CD4-positive, alpha-beta T cell treated with Interleukin-21 for 1 hour (primary cell): ENCODE measurements at regions not wholly inside any gene's neighbourhood (a gene's known extent, or its start where the extent isn't known, plus 50 kb on each side); places are given as distances from the start of the nearest gene placed in this dataset.

Experiments used
- DNase-seq: peaks from one replicate; pipeline ENCODE4 v3.0.0-alpha.2; 2020

DNA sequence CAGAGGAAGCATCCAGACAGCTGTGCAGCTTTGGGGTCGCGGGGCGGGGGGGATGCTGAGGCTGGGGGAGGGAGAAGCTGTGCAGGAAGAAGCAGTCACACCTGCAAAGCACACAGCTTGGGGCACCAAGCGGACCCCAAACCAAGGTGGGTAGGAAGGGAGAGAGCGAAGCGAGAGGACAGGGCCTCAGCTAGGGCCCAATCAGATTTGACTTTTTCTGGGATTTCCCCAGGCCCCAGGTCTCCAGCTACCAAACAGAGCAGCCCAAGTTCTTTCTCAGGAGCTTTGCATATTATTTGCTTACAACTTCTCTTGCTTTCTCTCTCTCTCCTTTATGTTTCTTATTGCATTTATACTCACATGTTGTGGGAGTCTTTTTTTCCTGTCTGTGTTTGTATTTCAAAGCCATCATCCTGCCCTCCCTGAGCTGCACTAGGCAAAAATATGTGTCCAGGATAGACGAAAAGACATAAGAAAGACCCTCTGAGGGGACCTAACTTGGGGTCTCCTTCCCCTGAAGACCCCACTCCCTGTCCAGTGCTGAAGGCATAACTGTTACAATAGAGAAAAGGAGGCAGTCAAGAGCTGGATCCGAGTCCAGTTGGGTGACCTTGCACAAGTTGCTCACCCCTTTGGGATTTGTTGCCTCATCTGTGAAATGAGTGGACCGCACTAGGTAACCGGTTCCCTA lies 50.6 kb upstream of the SMNDC1 start:
- peak; percentile 54 for DNase-seq

DNA sequence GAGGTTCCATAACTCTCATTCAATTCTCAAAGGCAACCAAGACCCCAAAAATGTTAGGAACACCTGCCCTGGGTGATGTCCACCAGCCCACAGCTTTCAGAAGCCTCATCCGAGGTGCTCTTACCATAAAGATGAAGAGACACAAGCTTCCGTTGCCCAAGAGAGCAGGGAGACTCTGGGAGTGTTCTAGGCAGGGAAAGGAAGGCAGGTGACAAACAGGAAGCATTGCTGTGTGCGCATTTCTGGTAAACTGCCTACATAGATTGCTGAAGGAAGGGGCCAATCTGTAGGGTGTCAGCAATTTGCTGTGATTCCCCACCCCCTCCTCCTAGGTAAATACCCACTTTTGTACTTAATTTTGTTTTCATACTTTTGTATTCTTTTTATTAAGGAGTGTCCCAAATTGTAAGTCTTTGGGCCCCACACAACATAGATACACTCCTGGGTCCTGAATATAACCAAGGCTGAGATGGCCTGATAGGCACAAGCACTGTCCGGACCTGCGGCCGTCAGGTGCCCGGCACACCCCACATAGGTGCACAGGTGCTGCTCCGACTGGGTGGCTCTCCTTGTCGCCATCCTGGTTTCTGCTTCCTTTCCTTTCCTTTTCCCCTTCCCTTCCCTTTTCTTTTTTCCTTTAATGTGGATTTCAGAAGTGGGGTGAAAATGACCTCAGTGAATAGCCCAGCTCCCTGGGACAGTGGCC lies 51.4 kb upstream of the SMNDC1 start:
- peak; percentile 78 for DNase-seq

DNA sequence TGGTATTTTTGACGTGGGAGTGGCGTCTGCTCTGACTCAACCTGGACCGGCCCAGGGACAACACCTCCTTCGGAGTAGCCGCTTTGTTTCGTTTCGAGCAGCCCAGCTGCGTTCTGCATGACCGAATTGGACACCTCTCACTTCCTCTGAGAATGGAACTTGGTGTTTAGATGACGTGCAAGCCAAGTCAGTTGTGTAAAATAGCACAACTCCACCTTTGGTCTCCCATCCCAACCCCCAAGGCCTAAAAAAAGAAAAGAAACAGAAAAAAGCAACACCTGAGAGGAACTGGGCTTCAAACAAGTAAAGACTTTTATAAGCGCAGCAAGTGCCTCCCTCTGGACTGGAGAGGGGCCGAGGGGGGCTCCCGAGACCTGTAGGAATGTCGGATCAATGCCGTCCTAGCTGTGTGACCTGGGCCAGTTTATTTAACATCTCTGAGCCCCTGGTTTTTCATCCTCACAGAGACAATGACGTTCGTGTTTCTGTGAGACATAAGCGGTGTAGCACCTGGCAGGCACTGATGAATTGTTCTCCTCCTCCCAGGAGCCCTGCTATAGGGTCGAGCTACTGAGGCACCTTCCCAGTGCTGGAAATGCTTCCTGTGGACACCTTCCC lies 52.0 kb upstream of the SMNDC1 start:
- peak; percentile 86 for DNase-seq

DNA sequence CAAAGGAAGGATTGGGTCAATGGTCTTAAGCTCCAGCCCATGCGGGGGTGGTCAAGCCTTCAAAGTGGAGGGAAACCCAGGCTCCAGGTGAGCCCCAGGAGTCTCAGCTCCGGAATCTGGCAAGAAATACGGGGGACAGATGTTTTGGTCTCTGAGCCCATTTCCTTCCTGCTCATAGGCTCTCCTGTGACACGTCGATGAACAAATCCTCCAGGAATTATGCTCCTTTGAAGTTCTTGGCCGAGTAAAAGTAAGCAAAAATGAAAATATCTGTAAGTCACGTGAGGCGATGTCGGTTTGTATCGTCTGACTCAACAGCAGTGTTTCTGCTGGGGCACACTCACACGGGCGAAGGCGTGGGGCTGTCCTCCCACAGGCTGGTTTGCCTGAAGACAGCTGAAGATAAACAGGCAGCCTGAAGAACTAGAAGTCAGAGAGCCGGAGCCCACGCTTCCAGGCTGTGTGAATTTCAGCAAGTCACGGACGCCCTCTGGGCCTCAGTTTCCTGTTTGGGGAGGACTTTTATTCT lies 52.6 kb upstream of the SMNDC1 start:
- DNase-seq: peak; percentile 68

DNA sequence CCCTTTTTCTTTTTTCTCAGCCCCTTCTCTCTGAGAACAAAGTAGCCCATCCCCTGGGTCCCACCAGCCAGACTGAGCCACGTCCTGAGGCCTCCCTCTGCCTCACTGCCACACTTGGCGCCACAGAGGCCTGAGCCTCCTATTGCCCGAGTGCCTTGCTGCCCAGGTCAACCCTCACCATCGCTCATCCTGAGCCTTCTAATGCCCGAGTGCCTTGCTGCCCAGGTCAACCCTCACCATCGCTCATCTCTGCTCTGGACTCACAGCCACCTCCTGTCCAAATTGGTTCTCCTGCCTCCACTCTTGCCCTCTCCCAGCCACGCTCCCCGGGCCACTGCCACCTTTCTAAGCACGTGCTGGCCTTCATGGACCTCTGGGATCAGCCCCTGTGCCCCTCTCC lies 53.2 kb upstream of the SMNDC1 start:
- no peak for DNase-seq

DNA sequence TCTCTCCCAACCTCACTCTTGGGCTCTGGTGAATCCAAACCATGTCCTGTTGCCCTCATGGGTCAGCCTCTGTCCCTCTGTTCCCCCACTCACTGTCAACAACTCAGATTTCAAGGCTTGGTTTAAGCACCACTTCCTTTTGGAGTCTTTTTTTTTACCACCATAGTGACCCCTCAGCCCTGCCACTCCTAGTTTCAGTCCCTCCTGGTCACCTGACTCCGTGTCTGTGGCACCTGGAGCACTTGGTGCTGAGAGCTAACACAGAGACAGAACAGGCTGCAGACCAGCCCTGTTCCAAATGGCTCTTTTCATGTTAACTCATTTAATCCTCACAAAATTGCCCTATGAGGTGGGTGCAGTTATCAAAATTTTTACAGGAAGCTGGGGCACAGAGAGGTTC lies 53.6 kb upstream of the SMNDC1 start:
- DNase-seq: no peak

DNA sequence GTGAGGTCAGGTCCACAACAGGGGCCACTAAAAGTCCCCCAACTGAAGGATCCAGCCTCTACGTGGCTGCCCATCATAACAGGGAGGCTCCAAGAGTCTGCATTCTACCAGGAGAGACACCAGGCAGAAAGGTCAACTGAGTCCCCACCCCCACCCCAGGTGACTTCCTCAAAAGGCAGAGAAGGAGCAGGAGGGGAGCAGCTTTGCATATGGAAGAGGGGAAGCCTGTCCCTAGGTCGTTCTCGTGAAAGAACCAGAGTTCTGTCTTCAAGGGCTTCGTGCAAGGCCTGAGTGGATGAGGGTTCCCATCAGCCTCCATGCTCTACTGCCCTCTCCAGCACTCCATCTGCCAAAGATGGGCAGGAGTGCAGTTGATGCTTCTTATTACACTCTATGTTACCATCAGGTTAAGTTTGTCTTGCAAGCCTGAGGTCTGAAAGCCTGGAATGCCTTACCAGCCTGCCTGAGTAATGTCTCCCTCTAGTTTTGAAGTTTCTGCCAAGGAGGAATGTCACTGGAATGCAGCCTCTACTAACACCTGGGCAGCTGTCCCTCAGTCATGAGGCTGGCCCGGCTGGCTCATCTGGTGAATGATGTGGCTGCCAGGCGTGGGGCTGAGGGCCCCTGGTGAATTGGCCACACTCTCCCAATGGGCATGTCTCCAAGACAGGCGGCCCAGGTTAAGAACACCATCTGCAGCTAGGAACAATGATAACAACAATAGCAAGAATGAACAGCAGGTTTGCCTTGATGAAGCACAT lies 54.3 kb upstream of the SMNDC1 start:
- DNase-seq: no peak

DNA sequence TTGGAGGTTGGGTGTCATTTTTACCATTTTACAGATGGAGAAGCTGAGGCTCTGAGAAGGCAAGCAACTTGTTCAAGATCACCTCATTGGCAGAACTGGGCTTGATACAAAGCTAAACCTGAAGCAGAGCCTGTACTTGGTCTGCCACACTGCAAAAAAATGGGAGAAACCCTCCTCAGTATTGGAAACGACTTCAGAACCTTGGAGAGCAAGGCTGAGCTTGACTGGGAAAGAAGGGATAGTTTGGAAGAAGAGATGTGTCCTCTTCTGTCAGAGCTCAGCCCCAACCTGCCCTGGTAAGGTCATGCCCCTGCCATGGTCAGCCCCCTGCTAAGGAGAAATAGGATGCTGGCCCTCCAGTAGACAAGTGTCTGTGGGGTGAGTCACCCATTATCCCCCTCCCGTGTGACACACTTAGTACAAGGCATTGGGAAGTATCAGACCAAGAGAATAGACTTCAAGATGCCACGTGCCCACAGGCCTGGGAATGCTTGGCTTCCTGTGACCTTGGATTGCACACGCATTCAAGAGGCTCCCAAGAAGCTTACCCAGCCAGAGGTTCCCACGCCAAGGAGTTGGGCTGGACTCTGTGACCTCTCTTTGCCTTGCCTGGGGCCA lies 56.2 kb upstream of the SMNDC1 start:
- DNase-seq: no peak

DNA sequence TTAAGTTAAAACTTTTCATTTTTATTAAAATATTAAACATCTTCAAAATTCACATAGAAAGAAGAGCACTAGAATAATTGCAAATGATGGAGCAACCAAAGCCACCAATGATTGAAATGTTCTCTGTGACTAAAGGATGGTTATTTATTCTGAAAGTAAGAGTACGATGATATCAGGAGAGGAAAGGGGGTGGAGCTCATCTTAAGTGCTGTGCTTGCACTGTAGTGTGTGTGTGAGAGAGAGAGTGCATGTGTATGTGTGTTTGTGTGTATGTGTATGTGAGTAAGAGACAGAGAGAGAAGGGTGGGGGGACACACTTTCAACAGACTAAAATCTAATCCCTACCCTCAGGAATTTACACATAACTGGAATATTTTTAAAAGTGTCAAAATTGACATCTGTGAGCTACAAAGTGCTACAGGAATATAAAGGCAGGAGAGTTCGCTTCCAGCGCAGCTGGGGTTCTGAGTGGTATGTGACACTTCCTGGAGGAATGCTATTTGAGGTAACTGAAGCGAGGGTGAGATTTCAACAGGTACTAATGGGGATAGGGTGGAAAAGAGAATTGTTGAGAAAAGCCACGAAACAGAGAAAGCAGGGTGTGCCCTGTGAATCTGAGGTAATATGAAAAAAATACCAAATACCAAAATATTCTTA lies 57.2 kb upstream of the SMNDC1 start:
- DNase-seq: no peak

DNA sequence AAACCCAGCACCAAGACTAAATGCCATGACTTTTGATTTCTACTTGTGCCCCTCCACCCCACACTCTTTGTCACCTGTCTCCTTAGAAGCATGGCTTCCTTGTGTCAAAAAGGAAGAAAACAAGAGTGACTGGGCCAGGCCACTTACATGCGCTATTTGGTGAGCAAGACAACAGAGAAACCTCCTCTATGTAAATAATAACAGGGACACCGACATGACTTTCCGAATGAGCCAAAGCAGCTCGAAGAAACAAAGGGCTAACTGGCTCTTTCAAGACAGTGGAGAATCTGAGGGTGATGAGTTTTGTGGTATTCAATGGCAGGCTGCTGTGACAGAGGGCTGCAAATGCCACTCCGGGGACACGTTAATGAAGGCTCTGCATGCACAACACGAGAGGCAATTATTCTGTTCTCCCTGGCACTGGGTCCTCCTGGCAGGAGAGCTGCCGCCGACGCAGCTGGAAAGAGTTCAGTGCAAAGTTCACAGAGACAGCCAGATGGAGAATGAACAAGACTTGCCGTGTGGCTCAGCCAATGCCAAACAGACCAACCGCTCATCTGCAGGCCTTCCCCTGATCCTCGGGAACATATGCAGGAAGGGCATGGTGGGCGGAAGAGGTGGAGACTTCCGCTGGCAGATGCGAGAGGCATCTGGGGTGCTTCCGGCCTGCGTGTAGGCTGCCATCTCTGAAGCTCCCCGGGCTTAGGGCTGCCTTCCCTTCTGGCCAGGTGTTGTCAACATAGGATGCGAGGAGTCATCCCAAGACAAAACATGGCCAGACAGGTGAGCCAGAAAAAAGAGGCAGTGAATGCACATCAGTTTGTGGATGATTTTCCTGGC lies 59.1 kb upstream of the SMNDC1 start:
- peak; percentile 46 for DNase-seq

DNA sequence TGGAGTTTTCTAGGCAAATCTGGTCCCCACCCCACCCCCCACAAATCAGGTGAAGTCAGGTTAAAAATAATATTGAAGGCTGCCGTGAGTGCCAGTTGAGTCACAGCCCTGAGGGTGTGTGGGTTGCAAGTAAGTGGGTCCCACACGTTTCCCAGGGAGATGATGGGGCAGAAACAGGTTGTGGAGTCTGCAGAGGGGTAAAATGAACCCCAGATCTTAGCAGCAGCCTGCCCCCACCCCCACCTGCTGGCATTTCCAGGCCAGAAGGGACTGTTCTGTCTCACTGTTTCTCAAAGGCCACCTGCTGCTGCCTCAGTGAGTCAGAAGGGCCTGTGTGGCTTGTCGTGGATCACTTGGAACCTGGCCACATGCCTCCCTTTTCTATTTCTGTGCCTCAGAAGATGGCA lies 59.8 kb upstream of the SMNDC1 start:
- no peak for DNase-seq

DNA sequence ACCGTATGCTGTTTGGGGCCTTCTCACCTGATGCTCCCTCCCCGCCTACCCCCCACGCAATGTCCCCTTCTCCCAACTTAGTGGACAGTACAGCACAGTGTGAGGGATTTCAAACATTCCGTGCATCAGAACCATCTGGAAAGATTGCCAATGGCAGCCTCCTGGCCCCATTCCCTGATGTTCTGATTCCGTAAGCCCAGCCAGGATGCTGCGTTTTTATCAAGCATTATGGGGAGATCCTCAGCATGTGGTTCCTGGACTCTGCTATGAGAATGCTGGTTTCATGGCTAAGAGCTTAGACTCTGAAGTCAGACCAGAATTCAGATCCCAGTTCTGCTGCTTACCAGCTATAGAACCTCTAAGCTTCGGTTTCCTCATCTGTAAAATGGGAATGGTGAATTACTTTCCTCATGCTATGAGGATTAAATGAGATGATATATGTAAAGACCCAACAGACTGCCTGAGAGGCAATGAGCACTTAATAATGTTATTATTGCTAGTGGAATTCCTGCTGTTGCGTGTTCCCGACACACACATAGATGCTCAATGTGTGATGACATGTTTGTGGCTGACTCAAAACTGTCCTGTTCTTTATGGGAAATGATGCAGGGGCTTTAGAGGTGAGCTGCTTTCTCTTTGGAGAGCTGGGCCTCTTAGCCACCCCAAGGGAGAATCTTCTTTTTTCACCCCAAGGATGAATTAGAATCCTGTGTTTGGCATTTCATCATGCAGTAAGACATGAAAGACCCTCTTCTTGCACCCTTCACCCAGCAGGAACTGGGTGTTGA lies 60.8 kb upstream of the SMNDC1 start:
- no peak for DNase-seq

DNA sequence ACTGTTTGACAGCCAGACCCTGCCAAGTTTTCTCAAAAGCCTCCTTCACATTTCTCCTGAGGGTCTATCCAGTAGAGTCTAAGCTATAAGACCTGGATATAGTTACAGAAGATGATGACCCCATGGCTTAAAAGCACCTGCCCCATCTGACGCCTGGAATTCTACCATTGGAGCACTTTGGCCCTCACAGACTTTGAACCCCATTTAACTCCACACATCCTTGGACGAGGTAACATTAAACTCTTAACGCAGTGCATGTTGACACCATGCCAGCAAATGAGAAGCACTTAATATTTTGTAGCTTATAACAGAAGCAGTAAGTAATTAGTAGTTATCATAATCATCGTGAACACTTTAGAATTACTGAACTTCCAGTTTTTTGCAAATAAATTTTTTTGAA lies 61.9 kb upstream of the SMNDC1 start:
- no peak for DNase-seq

DNA sequence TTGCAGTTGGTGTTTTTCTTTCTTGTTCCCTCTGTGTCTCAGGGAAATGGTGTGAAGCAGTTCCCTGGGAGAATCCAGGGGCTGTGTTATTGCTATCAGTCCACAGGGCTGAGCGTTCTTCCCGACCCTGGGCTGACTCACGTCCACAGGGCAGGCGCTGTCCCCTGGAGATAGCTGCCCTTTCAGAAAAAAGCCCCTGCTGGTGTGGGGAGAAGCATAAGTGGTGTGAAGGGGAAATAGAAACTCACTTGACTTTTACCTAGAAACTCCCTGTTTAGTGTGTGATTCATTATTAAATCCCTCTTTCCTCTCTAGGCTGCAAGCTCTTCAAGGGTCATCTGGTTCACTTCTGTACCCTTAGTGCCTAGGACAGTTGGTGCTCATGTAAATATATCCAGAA lies 63.3 kb upstream of the SMNDC1 start:
- DNase-seq: no peak

DNA sequence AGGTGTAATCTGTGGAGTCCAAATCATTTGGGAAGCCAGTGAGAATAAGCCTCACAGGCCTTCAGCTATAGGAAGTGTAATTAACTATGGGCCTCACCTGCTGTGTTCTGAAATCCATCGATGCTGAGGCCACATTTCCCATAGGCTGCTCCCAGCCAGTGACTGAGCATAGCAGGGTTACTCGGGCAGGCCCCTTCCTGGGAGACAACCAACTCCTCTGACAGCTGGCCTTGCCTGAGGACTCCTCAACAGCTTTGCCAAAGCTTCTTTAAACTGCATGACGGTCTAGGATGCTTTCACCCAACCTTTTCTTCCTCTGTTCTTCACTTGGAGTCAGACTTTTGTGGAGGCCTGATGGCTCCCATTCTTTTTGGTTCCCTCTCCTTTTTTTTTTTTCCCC lies 63.8 kb upstream of the SMNDC1 start:
- no peak for DNase-seq

DNA sequence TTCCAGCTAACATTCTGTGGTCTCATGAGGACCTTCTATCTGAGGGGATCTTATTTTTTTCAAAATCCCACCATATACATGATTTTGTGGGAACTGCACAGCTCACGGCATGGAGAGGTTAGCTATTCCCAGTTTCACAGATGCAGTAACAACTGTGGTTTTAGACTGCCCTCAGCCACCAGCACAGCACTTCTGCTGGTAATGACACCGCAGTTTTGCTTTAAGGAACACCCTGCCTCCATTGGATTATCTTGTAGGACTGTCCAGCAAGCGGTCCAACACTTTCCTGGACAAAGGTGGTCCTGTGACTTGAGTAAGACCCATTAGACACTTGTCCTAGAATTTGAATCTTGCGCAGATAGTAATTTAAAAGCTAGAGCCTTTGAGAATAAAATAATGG lies 65.3 kb upstream of the SMNDC1 start:
- no peak for DNase-seq

DNA sequence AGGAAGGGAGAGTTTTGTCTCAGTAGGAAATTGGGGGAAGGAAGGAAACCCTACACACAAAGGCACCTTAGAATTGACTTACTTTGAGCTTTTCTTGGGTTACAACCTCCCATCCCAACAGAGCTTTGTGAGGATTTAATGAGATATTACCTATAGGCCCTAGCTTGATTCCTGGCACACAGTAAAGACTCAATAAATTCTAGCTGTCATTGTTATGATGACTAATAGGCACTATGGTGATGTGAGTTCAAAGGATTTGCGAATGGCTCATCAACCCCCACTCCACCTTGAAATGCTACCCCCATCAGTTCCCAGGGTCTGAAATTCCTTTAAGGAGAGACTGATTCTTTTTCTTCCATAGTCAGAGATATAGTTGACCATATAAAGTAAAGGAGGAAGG lies 67.9 kb upstream of the SMNDC1 start:
- DNase-seq: no peak

DNA sequence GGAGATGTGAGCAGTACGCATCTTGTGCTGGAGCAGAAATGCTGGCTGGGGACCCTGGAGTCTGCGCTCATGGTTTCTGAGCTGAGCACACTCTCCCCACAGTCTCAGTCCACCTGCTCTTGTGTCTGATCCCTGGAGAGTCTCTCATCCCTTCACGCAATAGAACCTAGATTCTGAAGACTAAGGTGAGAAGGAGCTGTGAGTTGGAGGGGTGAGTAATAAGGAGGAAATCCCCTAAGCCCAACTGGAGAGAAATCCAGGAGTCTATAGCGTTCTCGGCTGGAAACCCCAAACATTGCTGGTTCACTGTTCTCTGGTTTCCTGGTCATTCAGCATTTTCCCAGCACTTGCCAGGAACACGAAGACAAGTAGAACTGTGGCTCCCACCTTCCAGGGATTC lies 68.3 kb upstream of the SMNDC1 start:
- no peak for DNase-seq

DNA sequence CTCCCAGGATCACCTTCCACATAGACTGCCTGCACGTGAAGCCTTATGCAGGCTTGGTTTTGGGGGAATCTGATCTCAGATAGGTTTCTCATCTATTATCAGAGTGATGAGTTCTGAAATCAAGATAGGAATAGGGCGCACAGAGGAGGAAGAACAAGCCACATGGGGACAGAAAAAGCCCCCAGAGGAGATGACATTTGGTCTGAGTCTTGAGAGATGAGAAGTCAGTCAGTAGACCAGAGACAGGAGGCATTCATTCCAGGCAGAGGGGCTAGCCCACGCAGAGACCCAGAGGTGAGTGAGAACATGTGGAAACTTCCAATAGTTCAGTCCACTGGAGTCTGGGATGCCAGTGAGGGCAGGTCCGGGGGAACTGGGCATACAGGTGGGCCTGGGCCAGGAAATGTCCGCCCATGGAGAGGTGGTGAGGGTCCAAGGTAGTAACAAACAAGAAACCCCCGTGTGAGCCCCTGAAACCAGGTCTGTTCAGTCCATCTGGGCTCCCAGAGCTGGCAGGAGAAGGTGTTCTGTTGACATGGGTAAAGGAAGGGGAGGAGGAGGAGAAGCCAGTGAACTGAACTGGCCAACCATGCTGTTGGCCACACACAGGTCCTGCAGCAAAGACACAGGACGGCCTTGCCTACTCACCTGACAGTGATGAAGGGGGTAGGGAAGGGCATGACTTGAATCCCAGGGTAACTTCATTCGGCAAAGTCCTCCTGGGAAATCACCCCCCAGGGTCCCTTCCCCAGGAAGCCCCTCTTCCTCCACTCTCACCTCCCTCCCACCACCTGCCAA lies 69.3 kb upstream of the SMNDC1 start:
- DNase-seq: no peak

DNA sequence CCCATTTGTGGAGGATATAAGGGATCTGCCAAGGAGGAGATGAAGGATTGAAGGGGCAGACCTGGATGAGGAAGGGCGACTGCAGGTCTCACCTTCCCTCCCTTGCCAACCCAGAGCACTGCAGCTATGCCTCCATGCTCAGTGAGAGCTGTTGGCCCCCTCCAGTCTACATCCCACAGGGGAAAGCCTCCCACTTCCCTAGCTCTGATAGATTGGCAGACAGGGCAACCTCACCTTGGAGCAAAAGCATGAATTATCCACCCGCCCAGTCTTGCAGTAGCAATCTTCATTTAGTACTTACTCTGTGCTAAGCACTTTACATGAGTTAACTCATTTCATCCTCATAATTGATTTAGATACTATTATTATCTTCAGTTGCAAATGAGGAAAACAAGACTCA lies 70.4 kb upstream of the SMNDC1 start:
- DNase-seq: no peak
